Glutamatergic neuron (in vitro differentiated cells): ENCODE measurements at regions not wholly inside any gene's neighbourhood (a gene's known extent, or its start where the extent isn't known, plus 50 kb on each side); places are given as distances from the start of the nearest gene placed in this dataset.

ENCODE experiments used
- DNase-seq: peaks from one replicate; pipeline ENCODE4 v3.0.0; 2022
- H3K27ac Mint-ChIP-seq: one replicate; pipeline ENCODE4 v1.8.0; 2020; ENCODE audit warnings: mild to moderate bottlenecking, mixed read lengths, inconsistent platforms; ENCODE audit not compliant: unreplicated experiment
- H3K27me3 Mint-ChIP-seq: one replicate; pipeline ENCODE4 v1.8.0; 2020; ENCODE audit warnings: mild to moderate bottlenecking, moderate library complexity, mixed read lengths, inconsistent platforms; ENCODE audit not compliant: unreplicated experiment
- H3K36me3 Mint-ChIP-seq: one replicate; pipeline ENCODE4 v1.8.0; 2020; ENCODE audit warnings: mild to moderate bottlenecking, mixed read lengths, inconsistent platforms; ENCODE audit not compliant: unreplicated experiment
- H3K4me1 Mint-ChIP-seq: one replicate; pipeline ENCODE4 v1.8.0; 2020; ENCODE audit warnings: mild to moderate bottlenecking, low read depth, mixed read lengths, inconsistent platforms; ENCODE audit not compliant: unreplicated experiment
- H3K4me3 Mint-ChIP-seq: one replicate; pipeline ENCODE4 v1.8.0; 2020; ENCODE audit warnings: mild to moderate bottlenecking, mixed read lengths, inconsistent platforms; ENCODE audit not compliant: unreplicated experiment
- H3K9me3 Mint-ChIP-seq: one replicate; pipeline ENCODE4 v1.8.0; 2020; ENCODE audit warnings: mild to moderate bottlenecking, moderate library complexity, mixed read lengths, inconsistent platforms; ENCODE audit not compliant: unreplicated experiment
- TF ChIP-seq, protein P1 (sequence below): fragments of 200-600 bp; sonication (generic); IDR thresholded peaks from one replicate; pipeline ENCODE4 v1.5.0; 2021; ENCODE audit not compliant: partially characterized antibody, unreplicated experiment

- DNase-seq, result no peak
- no peak overlapping the region for H3K4me3 Mint-ChIP-seq
Observed at GRCh38 chr11:109480251-109480650, 58.3 kb downstream of the C11orf87 start.

DNA sequence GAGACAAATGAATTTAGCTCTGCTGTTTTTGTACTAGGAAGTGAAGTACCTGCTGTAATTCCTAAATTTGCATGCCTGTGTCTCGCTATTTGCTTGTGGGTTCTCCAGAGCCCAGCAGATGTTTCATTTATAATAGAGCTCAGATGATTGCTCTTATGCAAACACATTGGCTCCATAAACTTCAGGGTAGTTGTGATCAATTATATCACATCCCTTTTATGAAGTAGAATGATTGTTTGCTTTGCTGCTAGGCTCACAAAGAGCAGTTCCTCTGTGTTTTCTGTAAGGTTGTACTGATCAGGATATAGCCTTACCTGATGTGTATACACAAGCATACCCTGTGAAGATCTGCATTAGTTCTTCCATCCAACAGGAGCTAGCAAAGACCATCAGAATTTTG is 64.1 kb downstream of the C11orf87 start:
- H3K4me1 Mint-ChIP-seq, result no peaks in the 10 kb centered on the region

More at GRCh38 chr11:109480251-109480650, 58.3 kb downstream of the C11orf87 start:
- H3K9me3 Mint-ChIP-seq, result no peaks in the 10 kb centered on the region
- no peaks in the 10 kb centered on the region for H3K36me3 Mint-ChIP-seq
- TF ChIP-seq, protein P1, sequence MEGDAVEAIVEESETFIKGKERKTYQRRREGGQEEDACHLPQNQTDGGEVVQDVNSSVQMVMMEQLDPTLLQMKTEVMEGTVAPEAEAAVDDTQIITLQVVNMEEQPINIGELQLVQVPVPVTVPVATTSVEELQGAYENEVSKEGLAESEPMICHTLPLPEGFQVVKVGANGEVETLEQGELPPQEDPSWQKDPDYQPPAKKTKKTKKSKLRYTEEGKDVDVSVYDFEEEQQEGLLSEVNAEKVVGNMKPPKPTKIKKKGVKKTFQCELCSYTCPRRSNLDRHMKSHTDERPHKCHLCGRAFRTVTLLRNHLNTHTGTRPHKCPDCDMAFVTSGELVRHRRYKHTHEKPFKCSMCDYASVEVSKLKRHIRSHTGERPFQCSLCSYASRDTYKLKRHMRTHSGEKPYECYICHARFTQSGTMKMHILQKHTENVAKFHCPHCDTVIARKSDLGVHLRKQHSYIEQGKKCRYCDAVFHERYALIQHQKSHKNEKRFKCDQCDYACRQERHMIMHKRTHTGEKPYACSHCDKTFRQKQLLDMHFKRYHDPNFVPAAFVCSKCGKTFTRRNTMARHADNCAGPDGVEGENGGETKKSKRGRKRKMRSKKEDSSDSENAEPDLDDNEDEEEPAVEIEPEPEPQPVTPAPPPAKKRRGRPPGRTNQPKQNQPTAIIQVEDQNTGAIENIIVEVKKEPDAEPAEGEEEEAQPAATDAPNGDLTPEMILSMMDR, result no peak
- no peak overlapping the region for H3K27ac Mint-ChIP-seq
- H3K4me1 Mint-ChIP-seq, result no peaks in the 10 kb centered on the region
- no peaks in the 10 kb centered on the region for H3K27me3 Mint-ChIP-seq

DNA sequence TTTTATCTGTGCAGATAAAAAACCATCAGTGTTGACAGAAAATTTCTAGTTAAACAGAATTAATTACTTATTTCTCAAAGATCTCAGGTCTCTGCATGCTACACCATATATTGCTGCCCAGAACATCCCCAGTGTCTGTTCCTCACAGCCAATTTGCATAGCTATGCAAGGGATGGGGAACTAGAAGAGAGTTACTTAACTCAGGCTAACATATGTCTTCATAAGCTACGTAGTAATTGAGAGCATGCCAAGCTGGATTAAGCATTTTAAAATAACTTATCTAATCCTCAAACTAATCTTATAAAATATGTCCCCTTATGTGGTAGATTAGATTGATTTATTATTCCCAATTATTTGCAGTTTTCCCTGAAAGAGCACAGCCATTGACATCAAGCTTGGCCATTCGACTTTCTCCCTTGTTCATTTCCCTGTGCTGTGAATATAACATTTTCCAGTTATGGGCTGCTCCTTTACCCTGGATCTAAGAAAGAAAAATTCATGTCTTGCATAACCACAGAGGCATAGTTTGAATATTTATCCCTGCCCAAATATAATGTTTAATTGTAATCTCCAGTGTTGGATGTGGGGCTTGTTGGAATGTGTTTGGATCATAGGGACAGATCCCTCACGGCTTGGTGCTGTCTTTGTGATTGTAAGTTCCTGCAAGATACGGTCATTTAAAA is 69.1 kb downstream of the C11orf87 start:
- Mint-ChIP-seq H3K36me3 (no peaks in the 10 kb centered on the region), H3K4me3 (no peak overlapping the region), H3K9me3 (peaks cover 2% of the 10 kb centered on the region), H3K27me3 (no peaks in the 10 kb centered on the region), H3K4me1 (no peaks in the 10 kb centered on the region), H3K27ac (no peak overlapping the region)
- TF ChIP-seq, protein P1, result no peak
- DNase-seq, result no peak

More for the DNA sequence above, 64.1 kb downstream of the C11orf87 start:
- H3K27ac Mint-ChIP-seq, result no peak overlapping the region
- TF ChIP-seq, protein P1, result no peak
- DNase-seq, result no peak
- no peaks in the 10 kb centered on the region for H3K36me3 Mint-ChIP-seq
- H3K4me3 Mint-ChIP-seq, result no peak overlapping the region
- H3K9me3 Mint-ChIP-seq, result no peaks in the 10 kb centered on the region
- H3K27me3 Mint-ChIP-seq, result no peaks in the 10 kb centered on the region

- DNase-seq, result no peak
- H3K36me3 Mint-ChIP-seq, result no peaks in the 10 kb centered on the region
- peaks cover 33% of the 10 kb centered on the region for H3K4me1 Mint-ChIP-seq
- TF ChIP-seq, protein P1, result no peak
- H3K27me3 Mint-ChIP-seq, result peaks cover 6% of the 10 kb centered on the region
- no peak overlapping the region for H3K27ac Mint-ChIP-seq
- peaks cover 11% of the 10 kb centered on the region for H3K9me3 Mint-ChIP-seq
- no peak overlapping the region for H3K4me3 Mint-ChIP-seq
Observed at GRCh38 chr11:109506115-109506514, 84.1 kb downstream of the C11orf87 start.

DNA sequence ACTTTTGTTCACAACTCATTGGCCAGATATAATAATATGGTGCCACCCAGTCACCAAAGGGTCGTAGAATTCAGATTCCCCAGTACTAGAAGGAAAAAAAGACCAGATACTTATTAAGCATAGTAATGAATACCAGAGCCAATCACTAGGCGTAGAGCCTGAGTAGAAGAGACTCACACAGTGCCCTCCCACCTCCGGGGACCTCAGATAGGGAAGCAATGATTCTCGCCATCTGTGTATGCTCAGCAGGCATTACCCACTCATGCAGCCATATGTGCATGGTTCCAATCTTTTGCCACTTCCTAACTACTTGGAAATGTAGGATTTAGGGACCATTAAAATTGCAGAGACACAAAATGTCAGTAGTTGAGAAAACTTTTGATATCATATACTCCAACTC is 85.3 kb downstream of the C11orf87 start:
- no peak overlapping the region for H3K4me3 Mint-ChIP-seq
- TF ChIP-seq, protein P1, result no peak
- peaks cover 33% of the 10 kb centered on the region for H3K4me1 Mint-ChIP-seq
- peak overlapping the region; percentile 99 for H3K27ac Mint-ChIP-seq
- H3K9me3 Mint-ChIP-seq, result peaks cover 11% of the 10 kb centered on the region
- peak; percentile 62 for DNase-seq
- peaks cover 6% of the 10 kb centered on the region for H3K27me3 Mint-ChIP-seq
- no peaks in the 10 kb centered on the region for H3K36me3 Mint-ChIP-seq
